Stimulated activated naive B cell treated with anti-CD40 and anti-IgM and Interleukin-4, amounts not matched to agents 10 μg/mL and 1 μg/mL and 100 μg/mL, for 72 hours (primary cell): ENCODE measurements at regions not wholly inside any gene's neighbourhood (a gene's known extent, or its start where the extent isn't known, plus 50 kb on each side); places are given as distances from the start of the nearest gene placed in this dataset.
"Not testable (repeated sequence)": the region's sequence is repeated elsewhere in the genome, so short reads cannot be mapped to it uniquely, and the experiment has no call there.

Experiments
- ATAC-seq, 2 donors: fragments of 150-1000 bp; cut with Tn5 transposase; replicated peaks; 2 replicates each; pipeline ENCODE4 v1.10.0; 2021; ENCODE audit warnings: moderate library complexity in 1 of 2
- DNase-seq: peaks from one replicate; pipeline ENCODE4 v3.0.0; 2021
- H3K27ac Mint-ChIP-seq: one replicate; pipeline ENCODE4 v1.8.0; 2022; ENCODE audit warnings: mild to moderate bottlenecking, mixed read lengths
- H3K27me3 Mint-ChIP-seq, 2 donors: one replicate each; pipeline ENCODE4 v1.8.0; 2022; ENCODE audit warnings: mixed read lengths in 2 of 2
- H3K36me3 Mint-ChIP-seq, 2 donors: one replicate each; pipeline ENCODE4 v1.8.0; 2022; ENCODE audit warnings: mixed read lengths in 2 of 2, mild to moderate bottlenecking in 1 of 2
- H3K4me1 Mint-ChIP-seq, 2 donors: one replicate each; pipeline ENCODE4 v1.8.0; 2022; ENCODE audit warnings: mixed read lengths in 2 of 2, mild to moderate bottlenecking in 1 of 2
- H3K4me3 Mint-ChIP-seq, 2 donors: one replicate each; pipeline ENCODE4 v1.8.0; 2022; ENCODE audit warnings: mild to moderate bottlenecking in 2 of 2, mixed read lengths in 2 of 2, moderate library complexity in 1 of 2
- H3K9me3 Mint-ChIP-seq, 2 donors: one replicate each; pipeline ENCODE4 v1.8.0; 2022; ENCODE audit warnings: mixed read lengths in 2 of 2, mild to moderate bottlenecking in 1 of 2

DNA sequence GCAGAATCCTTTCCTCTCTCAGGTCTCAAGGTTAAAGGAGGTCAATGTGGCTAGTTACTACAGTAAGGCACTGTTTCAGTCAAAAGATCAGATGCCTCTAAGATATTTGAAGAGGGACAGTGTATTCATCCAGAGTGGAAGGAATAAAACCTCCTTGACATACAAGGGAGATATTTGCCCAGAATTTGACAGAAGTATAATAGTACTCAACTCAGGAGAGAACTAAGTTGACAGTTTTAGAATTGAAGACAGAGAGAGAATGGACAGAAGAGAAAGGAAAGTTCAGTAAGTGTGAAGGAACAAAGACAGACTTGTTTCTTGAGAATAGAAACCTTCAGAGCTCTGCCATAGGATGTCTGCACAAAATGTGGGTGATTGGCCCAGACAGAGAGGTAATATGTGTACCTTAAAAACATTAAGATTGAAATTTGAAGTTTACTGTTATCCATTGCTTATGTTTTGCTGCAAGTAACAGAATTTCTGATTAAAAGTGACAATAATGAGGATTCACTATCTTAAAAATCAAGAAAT lies 507.1 kb downstream of the IGSF11 start:
- H3K36me3 Mint-ChIP-seq, result no peaks in the 10 kb centered on the region
- DNase-seq (no peak), ATAC-seq (no peak)
- H3K4me1 Mint-ChIP-seq, result no peaks in the 10 kb centered on the region
- H3K4me3 Mint-ChIP-seq, result no peak overlapping the region
- no peak overlapping the region for H3K27ac Mint-ChIP-seq
- no peaks in the 10 kb centered on the region for H3K27me3 Mint-ChIP-seq
- peaks cover 4 to 6% of the 10 kb centered on the region in 2 donors for H3K9me3 Mint-ChIP-seq

- Mint-ChIP-seq H3K4me3 (no peak overlapping the region), H3K36me3 (no peaks in the 10 kb centered on the region), H3K27ac (no peak overlapping the region), H3K9me3 (peaks cover 1 to 6% of the 10 kb centered on the region in 2 donors), H3K27me3 (no peaks in the 10 kb centered on the region), H3K4me1 (no peaks in the 10 kb centered on the region)
- DNase-seq (no peak), ATAC-seq (no peak)
Measured at GRCh38 chr3:118529554-118529953, 505.1 kb downstream of the IGSF11 start.

DNA sequence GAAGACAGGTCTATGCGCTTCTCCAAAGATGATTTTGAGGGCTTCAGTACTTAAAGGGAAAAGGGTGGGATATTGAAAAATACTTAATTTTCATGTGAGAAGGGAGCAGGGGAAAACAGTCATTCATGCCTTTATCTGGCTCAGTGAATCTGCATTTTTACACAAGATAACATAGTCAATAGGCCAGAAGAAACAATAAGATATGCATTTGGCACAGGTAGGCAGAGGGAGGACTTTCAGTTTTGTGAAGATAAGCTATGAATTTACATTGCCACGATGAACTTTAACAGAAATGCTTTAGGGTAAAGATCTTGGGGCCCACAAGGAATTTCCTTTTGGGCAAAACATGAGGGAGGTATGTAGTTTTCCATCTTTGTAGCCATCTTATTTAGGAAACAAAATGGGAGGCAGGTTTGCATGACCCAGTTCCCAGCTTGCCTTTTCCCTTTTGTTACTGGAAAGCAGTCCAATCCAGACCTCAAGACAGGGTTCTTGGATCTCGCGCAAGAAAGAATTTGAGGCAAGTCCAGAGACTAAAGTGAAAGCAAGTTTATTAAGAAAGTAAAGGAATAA lies 504.2 kb downstream of the IGSF11 start:
- Mint-ChIP-seq H3K4me3 (no peak overlapping the region), H3K9me3 (peaks cover 0 to 6% of the 10 kb centered on the region in 2 donors), H3K27ac (no peak overlapping the region), H3K36me3 (no peaks in the 10 kb centered on the region), H3K4me1 (no peaks in the 10 kb centered on the region), H3K27me3 (no peaks in the 10 kb centered on the region)
- no peak for DNase-seq
- no peak for ATAC-seq

- DNase-seq, ATAC-seq, H3K4me3 Mint-ChIP-seq, H3K9me3 Mint-ChIP-seq, H3K36me3 Mint-ChIP-seq, H3K27me3 Mint-ChIP-seq, H3K4me1 Mint-ChIP-seq, H3K27ac Mint-ChIP-seq: not testable (repeated sequence)
Measured at GRCh38 chr3:118530927-118531356, 503.7 kb downstream of the IGSF11 start.

DNA sequence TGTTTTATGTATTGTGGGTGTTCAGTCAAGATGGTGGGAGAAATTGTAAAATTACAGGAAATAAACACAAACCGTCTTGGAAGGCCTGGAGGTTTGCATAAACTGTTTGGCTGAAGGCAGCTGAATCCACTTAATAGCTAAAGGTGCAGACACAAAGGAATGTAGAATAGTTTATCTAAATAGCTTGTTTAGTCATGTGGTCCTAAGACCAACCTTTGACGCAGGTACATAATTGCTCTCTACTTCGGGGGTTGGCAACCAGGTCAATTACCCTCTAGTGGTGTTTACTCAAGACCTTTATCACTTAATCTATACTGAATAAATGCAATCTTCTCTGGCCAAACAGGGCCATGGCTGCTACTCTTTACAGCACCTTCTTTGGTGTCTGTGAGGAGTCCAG lies 502.8 kb downstream of the IGSF11 start:
- Mint-ChIP-seq H3K4me1 (no peaks in the 10 kb centered on the region), H3K27ac (no peak overlapping the region), H3K4me3 (no peak overlapping the region), H3K27me3 (no peaks in the 10 kb centered on the region), H3K36me3 (no peaks in the 10 kb centered on the region), H3K9me3 (peaks cover 0 to 1% of the 10 kb centered on the region in 2 donors)
- DNase-seq (no peak), ATAC-seq (no peak)

DNA sequence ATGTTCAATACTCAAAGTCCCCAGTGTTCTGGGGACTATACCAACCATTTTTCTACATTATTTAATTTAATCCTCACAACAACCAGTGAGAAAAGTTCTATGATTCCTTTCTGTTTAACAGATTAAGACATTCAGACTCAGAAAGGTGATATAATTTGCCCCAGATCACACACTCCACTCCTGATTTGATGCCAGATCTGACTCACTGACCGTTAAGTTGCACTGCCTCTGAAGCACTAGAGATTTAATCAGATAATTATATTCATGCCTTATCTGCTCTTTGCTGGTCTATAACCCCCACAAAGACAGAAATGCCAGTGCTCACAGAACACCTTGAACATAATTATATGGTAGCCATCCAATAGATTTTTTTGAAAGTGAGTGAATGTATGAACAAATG lies 501.0 kb downstream of the IGSF11 start:
- H3K4me3 Mint-ChIP-seq, result no peak overlapping the region
- H3K36me3 Mint-ChIP-seq, result no peaks in the 10 kb centered on the region
- DNase-seq (no peak), ATAC-seq (no peak)
- H3K27ac Mint-ChIP-seq, result no peak overlapping the region
- no peaks in the 10 kb centered on the region for H3K4me1 Mint-ChIP-seq
- H3K27me3 Mint-ChIP-seq, result no peaks in the 10 kb centered on the region
- peaks cover 2 to 3% of the 10 kb centered on the region in 2 donors for H3K9me3 Mint-ChIP-seq

DNA sequence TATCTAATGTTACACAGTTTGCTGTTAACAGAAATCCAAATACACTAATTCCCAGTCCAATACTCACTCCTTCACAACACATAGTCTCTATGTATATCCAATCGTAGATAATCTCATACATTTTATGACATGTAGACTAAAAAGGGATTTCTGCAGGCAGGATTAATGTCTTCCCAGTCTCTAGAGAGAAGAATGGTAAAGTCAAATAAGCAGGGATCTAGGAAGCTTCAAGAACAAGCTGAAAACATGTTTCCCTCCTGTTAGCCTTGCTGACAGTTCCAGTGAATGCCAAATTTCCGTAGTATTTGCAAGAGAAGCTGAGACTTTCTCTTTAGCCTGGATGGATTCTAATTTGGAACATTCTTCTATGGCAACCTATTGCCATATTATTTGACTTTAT lies 500.1 kb downstream of the IGSF11 start:
- no peak for ATAC-seq
- H3K4me1 Mint-ChIP-seq, result no peaks in the 10 kb centered on the region
- H3K4me3 Mint-ChIP-seq, result no peak overlapping the region
- DNase-seq, result no peak
- H3K27ac Mint-ChIP-seq, result no peak overlapping the region
- H3K27me3 Mint-ChIP-seq, result no peaks in the 10 kb centered on the region
- H3K9me3 Mint-ChIP-seq, result peaks cover 2 to 3% of the 10 kb centered on the region in 2 donors
- H3K36me3 Mint-ChIP-seq, result no peaks in the 10 kb centered on the region

DNA sequence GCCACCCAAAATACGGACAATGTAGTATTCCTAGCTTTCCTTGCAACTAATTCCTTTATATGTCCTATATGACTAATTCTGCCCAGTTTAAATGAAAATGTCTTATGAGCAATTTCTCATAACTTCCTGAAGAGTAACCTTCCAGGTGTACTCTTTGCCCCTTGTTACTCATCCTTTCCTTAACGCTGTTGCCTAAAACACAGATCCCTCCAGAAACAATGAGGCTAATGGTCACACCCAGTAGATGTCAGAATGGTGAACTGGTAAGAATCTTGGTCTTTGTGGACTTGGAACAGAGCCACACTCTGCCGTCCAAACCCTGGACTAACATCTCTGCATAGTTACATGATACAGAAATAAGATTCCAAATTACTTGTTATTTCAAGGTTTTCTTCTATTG lies 497.9 kb downstream of the IGSF11 start:
- no peak for ATAC-seq
- Mint-ChIP-seq H3K4me1 (no peaks in the 10 kb centered on the region), H3K36me3 (no peaks in the 10 kb centered on the region), H3K27ac (no peak overlapping the region), H3K9me3 (peaks cover 2 to 3% of the 10 kb centered on the region in 2 donors), H3K27me3 (no peaks in the 10 kb centered on the region), H3K4me3 (no peak overlapping the region)
- no peak for DNase-seq

- Mint-ChIP-seq H3K36me3 (no peaks in the 10 kb centered on the region), H3K9me3 (peaks cover 3 to 7% of the 10 kb centered on the region in 2 donors), H3K4me3 (no peak overlapping the region), H3K27ac (no peak overlapping the region), H3K4me1 (no peaks in the 10 kb centered on the region), H3K27me3 (no peaks in the 10 kb centered on the region)
- ATAC-seq, result no peak
- DNase-seq, result no peak
Measured at GRCh38 chr3:118537454-118537853, 497.2 kb downstream of the IGSF11 start.

GRCh38 chr3:118538187-118538586 lies 496.5 kb downstream of the IGSF11 start:
- ATAC-seq (no peak), DNase-seq (no peak)
- H3K27ac Mint-ChIP-seq, result no peak overlapping the region
- no peak overlapping the region for H3K4me3 Mint-ChIP-seq
- H3K9me3 Mint-ChIP-seq, result peaks cover 3 to 7% of the 10 kb centered on the region in 2 donors
- H3K27me3 Mint-ChIP-seq, result no peaks in the 10 kb centered on the region
- H3K4me1 Mint-ChIP-seq, result no peaks in the 10 kb centered on the region
- H3K36me3 Mint-ChIP-seq, result no peaks in the 10 kb centered on the region

- H3K36me3 Mint-ChIP-seq, result not testable (repeated sequence)
Measured at GRCh38 chr3:118539820-118540447, 494.7 kb downstream of the IGSF11 start.

GRCh38 chr3:118540448-118540821 lies 494.2 kb downstream of the IGSF11 start:
- H3K36me3 Mint-ChIP-seq, ATAC-seq, H3K4me3 Mint-ChIP-seq, H3K27ac Mint-ChIP-seq, H3K4me1 Mint-ChIP-seq, DNase-seq, H3K27me3 Mint-ChIP-seq, H3K9me3 Mint-ChIP-seq: not testable (repeated sequence)

More at GRCh38 chr3:118539820-118540447, 494.7 kb downstream of the IGSF11 start:
- ATAC-seq, DNase-seq, H3K27me3 Mint-ChIP-seq, H3K4me3 Mint-ChIP-seq, H3K4me1 Mint-ChIP-seq, H3K27ac Mint-ChIP-seq, H3K9me3 Mint-ChIP-seq: not testable (repeated sequence)

GRCh38 chr3:118540826-118541225 lies 493.8 kb downstream of the IGSF11 start:
- Mint-ChIP-seq H3K27ac (no peak overlapping the region), H3K4me1 (no peaks in the 10 kb centered on the region), H3K36me3 (no peaks in the 10 kb centered on the region), H3K4me3 (no peak overlapping the region), H3K9me3 (peaks cover 7 to 8% of the 10 kb centered on the region in 2 donors), H3K27me3 (no peaks in the 10 kb centered on the region)
- no peak for DNase-seq
- no peak for ATAC-seq

GRCh38 chr3:118541796-118542195 lies 492.9 kb downstream of the IGSF11 start:
- no peaks in the 10 kb centered on the region for H3K36me3 Mint-ChIP-seq
- DNase-seq, result no peak
- no peak overlapping the region for H3K27ac Mint-ChIP-seq
- no peak for ATAC-seq
- no peaks in the 10 kb centered on the region for H3K4me1 Mint-ChIP-seq
- H3K27me3 Mint-ChIP-seq, result no peaks in the 10 kb centered on the region
- H3K4me3 Mint-ChIP-seq, result no peak overlapping the region
- peaks cover 6 to 8% of the 10 kb centered on the region in 2 donors for H3K9me3 Mint-ChIP-seq

DNA sequence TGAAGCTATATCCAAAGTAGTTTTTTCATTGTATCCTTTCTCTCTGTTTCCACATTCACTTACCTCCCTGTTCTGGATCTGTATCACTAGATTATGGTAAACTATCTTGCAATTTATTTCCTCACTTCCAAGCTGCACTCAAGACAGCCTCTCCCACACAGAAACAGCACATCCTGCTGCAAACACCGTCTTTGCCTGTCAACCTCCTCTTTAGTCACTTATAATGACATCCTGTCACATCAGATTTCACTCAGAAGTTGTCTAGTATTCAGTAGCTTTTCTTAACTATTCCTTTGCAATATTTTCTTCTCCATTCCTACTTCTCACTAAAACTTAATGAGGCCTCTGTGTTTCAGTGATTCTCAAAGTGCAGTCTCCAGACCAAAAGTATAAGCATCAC lies 490.8 kb downstream of the IGSF11 start:
- ATAC-seq (no peak), DNase-seq (no peak)
- Mint-ChIP-seq H3K27ac (no peak overlapping the region), H3K9me3 (peaks cover 5% of the 10 kb centered on the region in 2 donors), H3K4me3 (no peak overlapping the region), H3K27me3 (no peaks in the 10 kb centered on the region), H3K4me1 (no peaks in the 10 kb centered on the region), H3K36me3 (no peaks in the 10 kb centered on the region)
